ENCODE measurements at regions not wholly inside any gene's neighbourhood (a gene's known extent, or its start where the extent isn't known, plus 50 kb on each side); places are given as distances from the start of the nearest gene placed in this dataset.

DNA sequence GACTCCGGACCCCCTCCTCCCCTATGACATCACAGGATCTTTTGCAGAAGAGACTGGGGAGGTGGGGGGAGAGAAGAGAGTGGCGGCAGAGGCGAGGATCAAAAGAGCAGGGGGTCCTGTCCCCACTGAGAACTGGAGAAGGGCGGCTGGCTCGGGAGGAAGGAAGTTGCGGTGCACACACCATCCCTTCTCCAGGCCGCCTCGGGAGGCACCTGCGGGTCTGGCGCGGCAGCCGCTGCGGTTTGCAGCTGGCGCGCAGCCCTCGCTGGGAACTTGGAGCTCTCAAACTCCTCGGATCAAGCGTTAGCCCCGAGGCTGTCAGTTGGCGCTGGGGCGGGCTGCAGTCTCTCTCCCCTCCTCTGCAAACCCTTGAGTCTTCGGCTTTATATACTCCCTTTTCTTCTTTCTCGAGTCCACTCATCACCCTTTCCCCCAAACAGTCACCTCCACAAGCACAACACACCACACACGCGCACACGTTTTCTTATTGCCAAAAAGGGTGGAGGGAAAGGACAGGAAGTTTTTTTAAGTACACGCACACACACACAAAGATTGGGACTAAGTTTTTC, 180.7 kb downstream of the TBXT start (continued):
- TF ChIP-seq, protein P1, sequence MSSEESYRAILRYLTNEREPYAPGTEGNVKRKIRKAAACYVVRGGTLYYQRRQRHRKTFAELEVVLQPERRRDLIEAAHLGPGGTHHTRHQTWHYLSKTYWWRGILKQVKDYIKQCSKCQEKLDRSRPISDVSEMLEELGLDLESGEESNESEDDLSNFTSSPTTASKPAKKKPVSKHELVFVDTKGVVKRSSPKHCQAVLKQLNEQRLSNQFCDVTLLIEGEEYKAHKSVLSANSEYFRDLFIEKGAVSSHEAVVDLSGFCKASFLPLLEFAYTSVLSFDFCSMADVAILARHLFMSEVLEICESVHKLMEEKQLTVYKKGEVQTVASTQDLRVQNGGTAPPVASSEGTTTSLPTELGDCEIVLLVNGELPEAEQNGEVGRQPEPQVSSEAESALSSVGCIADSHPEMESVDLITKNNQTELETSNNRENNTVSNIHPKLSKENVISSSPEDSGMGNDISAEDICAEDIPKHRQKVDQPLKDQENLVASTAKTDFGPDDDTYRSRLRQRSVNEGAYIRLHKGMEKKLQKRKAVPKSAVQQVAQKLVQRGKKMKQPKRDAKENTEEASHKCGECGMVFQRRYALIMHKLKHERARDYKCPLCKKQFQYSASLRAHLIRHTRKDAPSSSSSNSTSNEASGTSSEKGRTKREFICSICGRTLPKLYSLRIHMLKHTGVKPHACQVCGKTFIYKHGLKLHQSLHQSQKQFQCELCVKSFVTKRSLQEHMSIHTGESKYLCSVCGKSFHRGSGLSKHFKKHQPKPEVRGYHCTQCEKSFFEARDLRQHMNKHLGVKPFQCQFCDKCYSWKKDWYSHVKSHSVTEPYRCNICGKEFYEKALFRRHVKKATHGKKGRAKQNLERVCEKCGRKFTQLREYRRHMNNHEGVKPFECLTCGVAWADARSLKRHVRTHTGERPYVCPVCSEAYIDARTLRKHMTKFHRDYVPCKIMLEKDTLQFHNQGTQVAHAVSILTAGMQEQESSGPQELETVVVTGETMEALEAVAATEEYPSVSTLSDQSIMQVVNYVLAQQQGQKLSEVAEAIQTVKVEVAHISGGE (tag by site-specific recombination; conservative IDR thresholded peaks at IDR 0.05; ENCODE audit: low read depth), result peak; percentile 64
- TF ChIP-seq SP7 (tag by site-specific recombination; IDR thresholded peaks at IDR 0.05) (peak; percentile 47), ZBTB20 (tag by site-specific recombination; IDR thresholded peaks at IDR 0.05) (peak; percentile 50; the same call in 1 of the 2 replicates), REPIN1 (tag by site-specific recombination; IDR thresholded peaks at IDR 0.05; ENCODE audit: low read depth) (no peak), KLF16 (tag by site-specific recombination; IDR thresholded peaks at IDR 0.05) (no peak), GFI1B (tag by site-specific recombination; IDR thresholded peaks at IDR 0.05) (no peak), ZNF202 (tag by site-specific recombination; IDR thresholded peaks at IDR 0.05; ENCODE audit: borderline replicate concordance) (no peak), ZIC2 (tag by site-specific recombination; IDR thresholded peaks at IDR 0.05) (peak; percentile 51), ZNF324 (tag by site-specific recombination; IDR thresholded peaks at IDR 0.05) (peak; percentile 13; the same call in 1 of the 2 replicates), ZNF2 (tag by site-specific recombination; IDR thresholded peaks at IDR 0.05) (peak; percentile 64), ZNF677 (tag by site-specific recombination; IDR thresholded peaks at IDR 0.05) (no peak), ZNF600 (tag by site-specific recombination; IDR thresholded peaks at IDR 0.05) (peak; percentile 79), ZNF366 (tag by site-specific recombination; conservative IDR thresholded peaks at IDR 0.05) (peak; percentile 68; the same call in 1 of the 2 replicates), TCF7L2 (IDR thresholded peaks at IDR 0.05; ENCODE audit: borderline replicate concordance, low read depth, low read length) (peak; percentile 33; the same call in 1 of the 2 replicates), ZNF623 (tag by site-specific recombination; IDR thresholded peaks at IDR 0.05) (0 out of 2 replicates have a peak, but pooled peaks have one; percentile 7), ZBTB21 (tag by site-specific recombination; IDR thresholded peaks at IDR 0.05) (peak; percentile 84), ZNF777 (tag by site-specific recombination; IDR thresholded peaks at IDR 0.05; ENCODE audit: borderline replicate concordance) (peak; percentile 53; the same call in 1 of the 2 replicates)
- TF ChIP-seq, protein P2, sequence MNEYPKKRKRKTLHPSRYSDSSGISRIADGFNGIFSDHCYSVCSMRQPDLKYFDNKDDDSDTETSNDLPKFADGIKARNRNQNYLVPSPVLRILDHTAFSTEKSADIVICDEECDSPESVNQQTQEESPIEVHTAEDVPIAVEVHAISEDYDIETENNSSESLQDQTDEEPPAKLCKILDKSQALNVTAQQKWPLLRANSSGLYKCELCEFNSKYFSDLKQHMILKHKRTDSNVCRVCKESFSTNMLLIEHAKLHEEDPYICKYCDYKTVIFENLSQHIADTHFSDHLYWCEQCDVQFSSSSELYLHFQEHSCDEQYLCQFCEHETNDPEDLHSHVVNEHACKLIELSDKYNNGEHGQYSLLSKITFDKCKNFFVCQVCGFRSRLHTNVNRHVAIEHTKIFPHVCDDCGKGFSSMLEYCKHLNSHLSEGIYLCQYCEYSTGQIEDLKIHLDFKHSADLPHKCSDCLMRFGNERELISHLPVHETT (tag by site-specific recombination; IDR thresholded peaks at IDR 0.05), result 0 out of 2 replicates have a peak, but pooled peaks have one; percentile 11
- TF ChIP-seq, protein P3, sequence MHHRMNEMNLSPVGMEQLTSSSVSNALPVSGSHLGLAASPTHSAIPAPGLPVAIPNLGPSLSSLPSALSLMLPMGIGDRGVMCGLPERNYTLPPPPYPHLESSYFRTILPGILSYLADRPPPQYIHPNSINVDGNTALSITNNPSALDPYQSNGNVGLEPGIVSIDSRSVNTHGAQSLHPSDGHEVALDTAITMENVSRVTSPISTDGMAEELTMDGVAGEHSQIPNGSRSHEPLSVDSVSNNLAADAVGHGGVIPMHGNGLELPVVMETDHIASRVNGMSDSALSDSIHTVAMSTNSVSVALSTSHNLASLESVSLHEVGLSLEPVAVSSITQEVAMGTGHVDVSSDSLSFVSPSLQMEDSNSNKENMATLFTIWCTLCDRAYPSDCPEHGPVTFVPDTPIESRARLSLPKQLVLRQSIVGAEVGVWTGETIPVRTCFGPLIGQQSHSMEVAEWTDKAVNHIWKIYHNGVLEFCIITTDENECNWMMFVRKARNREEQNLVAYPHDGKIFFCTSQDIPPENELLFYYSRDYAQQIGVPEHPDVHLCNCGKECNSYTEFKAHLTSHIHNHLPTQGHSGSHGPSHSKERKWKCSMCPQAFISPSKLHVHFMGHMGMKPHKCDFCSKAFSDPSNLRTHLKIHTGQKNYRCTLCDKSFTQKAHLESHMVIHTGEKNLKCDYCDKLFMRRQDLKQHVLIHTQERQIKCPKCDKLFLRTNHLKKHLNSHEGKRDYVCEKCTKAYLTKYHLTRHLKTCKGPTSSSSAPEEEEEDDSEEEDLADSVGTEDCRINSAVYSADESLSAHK (tag by site-specific recombination; IDR thresholded peaks at IDR 0.05), result 0 out of 2 replicates have a peak, but pooled peaks have one; percentile 29
- TF ChIP-seq, protein P4, sequence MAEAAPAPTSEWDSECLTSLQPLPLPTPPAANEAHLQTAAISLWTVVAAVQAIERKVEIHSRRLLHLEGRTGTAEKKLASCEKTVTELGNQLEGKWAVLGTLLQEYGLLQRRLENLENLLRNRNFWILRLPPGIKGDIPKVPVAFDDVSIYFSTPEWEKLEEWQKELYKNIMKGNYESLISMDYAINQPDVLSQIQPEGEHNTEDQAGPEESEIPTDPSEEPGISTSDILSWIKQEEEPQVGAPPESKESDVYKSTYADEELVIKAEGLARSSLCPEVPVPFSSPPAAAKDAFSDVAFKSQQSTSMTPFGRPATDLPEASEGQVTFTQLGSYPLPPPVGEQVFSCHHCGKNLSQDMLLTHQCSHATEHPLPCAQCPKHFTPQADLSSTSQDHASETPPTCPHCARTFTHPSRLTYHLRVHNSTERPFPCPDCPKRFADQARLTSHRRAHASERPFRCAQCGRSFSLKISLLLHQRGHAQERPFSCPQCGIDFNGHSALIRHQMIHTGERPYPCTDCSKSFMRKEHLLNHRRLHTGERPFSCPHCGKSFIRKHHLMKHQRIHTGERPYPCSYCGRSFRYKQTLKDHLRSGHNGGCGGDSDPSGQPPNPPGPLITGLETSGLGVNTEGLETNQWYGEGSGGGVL (tag by site-specific recombination; IDR thresholded peaks at IDR 0.05), result peak; percentile 93
- TF ChIP-seq, protein P5, sequence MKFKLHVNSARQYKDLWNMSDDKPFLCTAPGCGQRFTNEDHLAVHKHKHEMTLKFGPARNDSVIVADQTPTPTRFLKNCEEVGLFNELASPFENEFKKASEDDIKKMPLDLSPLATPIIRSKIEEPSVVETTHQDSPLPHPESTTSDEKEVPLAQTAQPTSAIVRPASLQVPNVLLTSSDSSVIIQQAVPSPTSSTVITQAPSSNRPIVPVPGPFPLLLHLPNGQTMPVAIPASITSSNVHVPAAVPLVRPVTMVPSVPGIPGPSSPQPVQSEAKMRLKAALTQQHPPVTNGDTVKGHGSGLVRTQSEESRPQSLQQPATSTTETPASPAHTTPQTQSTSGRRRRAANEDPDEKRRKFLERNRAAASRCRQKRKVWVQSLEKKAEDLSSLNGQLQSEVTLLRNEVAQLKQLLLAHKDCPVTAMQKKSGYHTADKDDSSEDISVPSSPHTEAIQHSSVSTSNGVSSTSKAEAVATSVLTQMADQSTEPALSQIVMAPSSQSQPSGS (tag by site-specific recombination; IDR thresholded peaks at IDR 0.05; ENCODE audit: low read depth), result peak; percentile 72
- TF ChIP-seq, protein P6, sequence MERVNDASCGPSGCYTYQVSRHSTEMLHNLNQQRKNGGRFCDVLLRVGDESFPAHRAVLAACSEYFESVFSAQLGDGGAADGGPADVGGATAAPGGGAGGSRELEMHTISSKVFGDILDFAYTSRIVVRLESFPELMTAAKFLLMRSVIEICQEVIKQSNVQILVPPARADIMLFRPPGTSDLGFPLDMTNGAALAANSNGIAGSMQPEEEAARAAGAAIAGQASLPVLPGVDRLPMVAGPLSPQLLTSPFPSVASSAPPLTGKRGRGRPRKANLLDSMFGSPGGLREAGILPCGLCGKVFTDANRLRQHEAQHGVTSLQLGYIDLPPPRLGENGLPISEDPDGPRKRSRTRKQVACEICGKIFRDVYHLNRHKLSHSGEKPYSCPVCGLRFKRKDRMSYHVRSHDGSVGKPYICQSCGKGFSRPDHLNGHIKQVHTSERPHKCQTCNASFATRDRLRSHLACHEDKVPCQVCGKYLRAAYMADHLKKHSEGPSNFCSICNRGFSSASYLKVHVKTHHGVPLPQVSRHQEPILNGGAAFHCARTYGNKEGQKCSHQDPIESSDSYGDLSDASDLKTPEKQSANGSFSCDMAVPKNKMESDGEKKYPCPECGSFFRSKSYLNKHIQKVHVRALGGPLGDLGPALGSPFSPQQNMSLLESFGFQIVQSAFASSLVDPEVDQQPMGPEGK (tag by site-specific recombination; IDR thresholded peaks at IDR 0.05), result no peak; the same call in 1 of the 2 replicates
- TF ChIP-seq, protein P7, sequence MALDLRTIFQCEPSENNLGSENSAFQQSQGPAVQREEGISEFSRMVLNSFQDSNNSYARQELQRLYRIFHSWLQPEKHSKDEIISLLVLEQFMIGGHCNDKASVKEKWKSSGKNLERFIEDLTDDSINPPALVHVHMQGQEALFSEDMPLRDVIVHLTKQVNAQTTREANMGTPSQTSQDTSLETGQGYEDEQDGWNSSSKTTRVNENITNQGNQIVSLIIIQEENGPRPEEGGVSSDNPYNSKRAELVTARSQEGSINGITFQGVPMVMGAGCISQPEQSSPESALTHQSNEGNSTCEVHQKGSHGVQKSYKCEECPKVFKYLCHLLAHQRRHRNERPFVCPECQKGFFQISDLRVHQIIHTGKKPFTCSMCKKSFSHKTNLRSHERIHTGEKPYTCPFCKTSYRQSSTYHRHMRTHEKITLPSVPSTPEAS (tag by site-specific recombination; IDR thresholded peaks at IDR 0.05), result peak; percentile 85

Data from HEK293 (cell line).